WTC11 (cell line): ENCODE measurements at regions not wholly inside any gene's neighbourhood (a gene's known extent, or its start where the extent isn't known, plus 50 kb on each side); places are given as distances from the start of the nearest gene placed in this dataset.

Experiments used
- ATAC-seq: fragments of 200-7000 bp; cut with Tn5 transposase; 2 replicates; pipeline ENCODE4 v1.10.0; 2021; ENCODE audit warnings: mild to moderate bottlenecking, moderate library complexity
- CTCF ChIA-PET: fragments of 300-600 bp; sonication (Branson Sonifier 250); formaldehyde crosslinking; loops from one replicate; lab custom pipeline; 2021; ENCODE audit warnings: antibody characterized with exemption; lab: Charles Lee
- POLR2A ChIA-PET: fragments of 350-600 bp; sonication (Branson Sonifier 250); formaldehyde crosslinking; loops from one replicate; lab custom pipeline; 2021; ENCODE audit warnings: antibody characterized with exemption; lab: Charles Lee
- DNase-seq: peaks from one replicate; pipeline ENCODE4 v3.0.0; 2021; ENCODE audit warnings: low spot score
- H3K27ac Mint-ChIP-seq: 2 replicates; pipeline ENCODE4 v1.8.0; 2021; ENCODE audit warnings: mixed read lengths
- H3K27me3 Mint-ChIP-seq: 2 replicates; pipeline ENCODE4 v1.8.0; 2021; ENCODE audit warnings: low read depth, mild to moderate bottlenecking, moderate library complexity, mixed read lengths
- H3K36me3 Mint-ChIP-seq: 2 replicates; pipeline ENCODE4 v1.8.0; 2021; ENCODE audit warnings: mixed read lengths
- H3K4me1 Mint-ChIP-seq: 2 replicates; pipeline ENCODE4 v1.8.0; 2022; ENCODE audit warnings: mixed read lengths
- H3K4me3 Mint-ChIP-seq: 2 replicates; pipeline ENCODE4 v1.8.0; 2021; ENCODE audit warnings: mild to moderate bottlenecking, moderate library complexity, mixed read lengths
- H3K9me3 Mint-ChIP-seq: 2 replicates; pipeline ENCODE4 v1.8.0; 2021; ENCODE audit warnings: mixed read lengths
- CBFB ChIP-seq: sonication (generic); formaldehyde crosslinking; IDR thresholded peaks from 2 replicates; pipeline ENCODE4 v1.8.1; 2022; ENCODE audit warnings: mild to moderate bottlenecking, low read depth, missing genetic modification reagents
- ETV6 ChIP-seq: sonication (generic); formaldehyde crosslinking; IDR thresholded peaks from 2 replicates; pipeline ENCODE4 v1.8.1; 2022; ENCODE audit warnings: mild to moderate bottlenecking, missing genetic modification reagents
- FOXJ3 ChIP-seq: sonication (generic); formaldehyde crosslinking; IDR thresholded peaks from 2 replicates; pipeline ENCODE4 v1.9.0; 2021; ENCODE audit warnings: missing genetic modification reagents, mild to moderate bottlenecking, borderline replicate concordance
- JAZF1 ChIP-seq: fragments of 250-450 bp; sonication (Bioruptor Pico); IDR thresholded peaks from 2 replicates; pipeline ENCODE4 v1.9.0; 2021; ENCODE audit warnings: moderate library complexity, mild to moderate bottlenecking, inconsistent platforms
- MYBL2 ChIP-seq: sonication (generic); formaldehyde crosslinking; IDR thresholded peaks from 2 replicates; pipeline ENCODE4 v1.8.1; 2023; ENCODE audit warnings: mild to moderate bottlenecking, moderate library complexity, missing genetic modification reagents
- NFYB ChIP-seq: sonication (generic); formaldehyde crosslinking; conservative IDR thresholded peaks from 2 replicates; pipeline ENCODE4 v1.8.0; 2022; ENCODE audit warnings: low read depth, missing genetic modification reagents
- NR3C1 ChIP-seq: sonication (generic); formaldehyde crosslinking; conservative IDR thresholded peaks from 2 replicates; pipeline ENCODE4 v1.8.1; 2023; ENCODE audit warnings: low read depth, mild to moderate bottlenecking, missing genetic modification reagents
- PRRX2 ChIP-seq: fragments of 250-450 bp; sonication (Bioruptor Pico); IDR thresholded peaks from 2 replicates; pipeline ENCODE4 v1.8.0; 2021; ENCODE audit warnings: mild to moderate bottlenecking
- TEAD4 ChIP-seq: sonication (generic); formaldehyde crosslinking; IDR thresholded peaks from 2 replicates; pipeline ENCODE4 v1.8.0; 2022; ENCODE audit warnings: mild to moderate bottlenecking, missing genetic modification reagents
- TP53 ChIP-seq: sonication (generic); formaldehyde crosslinking; IDR thresholded peaks from 2 replicates; pipeline ENCODE4 v1.8.1; 2023; ENCODE audit warnings: mild to moderate bottlenecking, missing genetic modification reagents
- ZNF317 ChIP-seq: sonication (generic); formaldehyde crosslinking; IDR thresholded peaks from 2 replicates; pipeline ENCODE4 v1.8.1; 2023; ENCODE audit warnings: low read depth, mild to moderate bottlenecking, moderate library complexity, missing genetic modification reagents, borderline replicate concordance
- ZNF396 ChIP-seq: fragments of 250-450 bp; sonication (Bioruptor Pico); IDR thresholded peaks from 2 replicates; pipeline ENCODE4 v1.8.0; 2021; ENCODE audit warnings: mild to moderate bottlenecking, moderate library complexity, borderline replicate concordance
- TF ChIP-seq, protein P1 (sequence below): fragments of 250-450 bp; sonication (Bioruptor Pico); IDR thresholded peaks from 2 replicates; pipeline ENCODE4 v1.9.0; 2021; ENCODE audit warnings: mild to moderate bottlenecking, borderline replicate concordance
- TF ChIP-seq, protein P2 (sequence below): sonication (generic); formaldehyde crosslinking; IDR thresholded peaks from 2 replicates; pipeline ENCODE4 v1.8.1; 2023; ENCODE audit warnings: mild to moderate bottlenecking, moderate library complexity, missing genetic modification reagents
- TF ChIP-seq, protein P3 (sequence below): sonication (generic); formaldehyde crosslinking; IDR thresholded peaks from 2 replicates; pipeline ENCODE4 v1.8.1; 2022; ENCODE audit warnings: missing genetic modification reagents, borderline replicate concordance

- no peak for TF ChIP-seq MYBL2
- no peak for TF ChIP-seq ZNF396
- TF ChIP-seq PRRX2 (CRISPR knock-in tag) = no peak
- TF ChIP-seq, protein P1, sequence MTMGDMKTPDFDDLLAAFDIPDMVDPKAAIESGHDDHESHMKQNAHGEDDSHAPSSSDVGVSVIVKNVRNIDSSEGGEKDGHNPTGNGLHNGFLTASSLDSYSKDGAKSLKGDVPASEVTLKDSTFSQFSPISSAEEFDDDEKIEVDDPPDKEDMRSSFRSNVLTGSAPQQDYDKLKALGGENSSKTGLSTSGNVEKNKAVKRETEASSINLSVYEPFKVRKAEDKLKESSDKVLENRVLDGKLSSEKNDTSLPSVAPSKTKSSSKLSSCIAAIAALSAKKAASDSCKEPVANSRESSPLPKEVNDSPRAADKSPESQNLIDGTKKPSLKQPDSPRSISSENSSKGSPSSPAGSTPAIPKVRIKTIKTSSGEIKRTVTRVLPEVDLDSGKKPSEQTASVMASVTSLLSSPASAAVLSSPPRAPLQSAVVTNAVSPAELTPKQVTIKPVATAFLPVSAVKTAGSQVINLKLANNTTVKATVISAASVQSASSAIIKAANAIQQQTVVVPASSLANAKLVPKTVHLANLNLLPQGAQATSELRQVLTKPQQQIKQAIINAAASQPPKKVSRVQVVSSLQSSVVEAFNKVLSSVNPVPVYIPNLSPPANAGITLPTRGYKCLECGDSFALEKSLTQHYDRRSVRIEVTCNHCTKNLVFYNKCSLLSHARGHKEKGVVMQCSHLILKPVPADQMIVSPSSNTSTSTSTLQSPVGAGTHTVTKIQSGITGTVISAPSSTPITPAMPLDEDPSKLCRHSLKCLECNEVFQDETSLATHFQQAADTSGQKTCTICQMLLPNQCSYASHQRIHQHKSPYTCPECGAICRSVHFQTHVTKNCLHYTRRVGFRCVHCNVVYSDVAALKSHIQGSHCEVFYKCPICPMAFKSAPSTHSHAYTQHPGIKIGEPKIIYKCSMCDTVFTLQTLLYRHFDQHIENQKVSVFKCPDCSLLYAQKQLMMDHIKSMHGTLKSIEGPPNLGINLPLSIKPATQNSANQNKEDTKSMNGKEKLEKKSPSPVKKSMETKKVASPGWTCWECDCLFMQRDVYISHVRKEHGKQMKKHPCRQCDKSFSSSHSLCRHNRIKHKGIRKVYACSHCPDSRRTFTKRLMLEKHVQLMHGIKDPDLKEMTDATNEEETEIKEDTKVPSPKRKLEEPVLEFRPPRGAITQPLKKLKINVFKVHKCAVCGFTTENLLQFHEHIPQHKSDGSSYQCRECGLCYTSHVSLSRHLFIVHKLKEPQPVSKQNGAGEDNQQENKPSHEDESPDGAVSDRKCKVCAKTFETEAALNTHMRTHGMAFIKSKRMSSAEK (CRISPR knock-in tag) = no peak
- TF ChIP-seq CBFB (CRISPR knock-in tag) = no peak
- TF ChIP-seq TEAD4 = no peak
- no peak for TF ChIP-seq JAZF1
- TF ChIP-seq ETV6 (CRISPR knock-in tag) = no peak
- TF ChIP-seq FOXJ3 (CRISPR knock-in tag) = no peak
- TF ChIP-seq, protein P2, sequence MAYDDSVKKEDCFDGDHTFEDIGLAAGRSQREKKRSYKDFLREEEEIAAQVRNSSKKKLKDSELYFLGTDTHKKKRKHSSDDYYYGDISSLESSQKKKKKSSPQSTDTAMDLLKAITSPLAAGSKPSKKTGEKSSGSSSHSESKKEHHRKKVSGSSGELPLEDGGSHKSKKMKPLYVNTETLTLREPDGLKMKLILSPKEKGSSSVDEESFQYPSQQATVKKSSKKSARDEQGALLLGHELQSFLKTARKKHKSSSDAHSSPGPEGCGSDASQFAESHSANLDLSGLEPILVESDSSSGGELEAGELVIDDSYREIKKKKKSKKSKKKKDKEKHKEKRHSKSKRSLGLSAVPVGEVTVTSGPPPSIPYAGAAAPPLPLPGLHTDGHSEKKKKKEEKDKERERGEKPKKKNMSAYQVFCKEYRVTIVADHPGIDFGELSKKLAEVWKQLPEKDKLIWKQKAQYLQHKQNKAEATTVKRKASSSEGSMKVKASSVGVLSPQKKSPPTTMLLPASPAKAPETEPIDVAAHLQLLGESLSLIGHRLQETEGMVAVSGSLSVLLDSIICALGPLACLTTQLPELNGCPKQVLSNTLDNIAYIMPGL (CRISPR knock-in tag) = no peak
- Mint-ChIP-seq H3K27me3 (no peaks in the 10 kb centered on the region), H3K4me1 (peaks cover 8% of the 10 kb centered on the region), H3K4me3 (no peak overlapping the region), H3K36me3 (no peaks in the 10 kb centered on the region), H3K27ac (no peak overlapping the region), H3K9me3 (no peaks in the 10 kb centered on the region)
- ATAC-seq (no peak), DNase-seq (no peak)
- ChIA-PET CTCF (no interaction called here), POLR2A (no interaction called here)
These were observed 70.7 kb downstream of the NR2F1 start for GRCh38 chr5:93653716-93654115.

DNA sequence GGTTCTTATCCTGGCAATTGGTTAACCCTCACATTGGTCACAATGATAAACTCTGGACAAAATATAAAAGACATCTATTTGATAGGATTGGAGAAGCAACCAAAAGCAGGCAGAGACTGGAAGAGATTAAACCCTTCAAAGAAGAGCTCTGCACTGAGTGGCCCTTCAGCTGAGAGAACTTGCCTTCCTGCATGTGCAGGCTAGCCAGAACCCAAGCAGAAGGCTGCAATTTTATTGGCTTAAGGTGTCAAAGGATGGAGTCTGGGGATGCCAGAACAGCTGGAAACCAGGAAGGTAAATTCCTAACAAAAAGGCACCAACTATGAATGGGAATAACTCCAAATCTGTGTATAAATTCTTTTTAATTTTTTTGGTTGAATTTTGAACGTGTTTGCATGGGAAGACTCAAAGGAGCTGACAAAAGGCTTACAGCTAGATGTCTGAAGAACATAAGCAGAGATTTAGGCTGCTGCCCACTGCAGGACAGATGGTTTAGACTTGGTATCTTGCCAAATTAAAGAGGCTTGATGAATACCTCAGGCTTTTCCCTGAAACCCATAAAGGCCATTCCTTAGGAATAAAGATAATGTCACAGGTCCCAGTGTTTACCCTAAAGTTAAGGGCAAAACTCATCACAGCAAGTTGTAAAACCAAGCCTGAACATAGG, 66.3 kb downstream of the NR2F1 start:
- Mint-ChIP-seq H3K36me3 (no peaks in the 10 kb centered on the region), H3K27me3 (no peaks in the 10 kb centered on the region), H3K27ac (no peak overlapping the region), H3K9me3 (no peaks in the 10 kb centered on the region), H3K4me1 (peaks cover 8% of the 10 kb centered on the region), H3K4me3 (no peak overlapping the region)
- CTCF ChIA-PET = interaction anchor here (0.9 to 1.0 kb wide), 2 partner anchors 28 to 152 kb away, joined by 3 to 4 read pairs; no protein-coding TSS in a partner anchor
- no peak for TF ChIP-seq MYBL2
- TF ChIP-seq NR3C1 = no peak
- TF ChIP-seq ZNF317 (CRISPR knock-in tag) = no peak
- TF ChIP-seq CBFB (CRISPR knock-in tag) = no peak
- TF ChIP-seq TP53 (CRISPR knock-in tag) = no peak
- TF ChIP-seq, protein P3, sequence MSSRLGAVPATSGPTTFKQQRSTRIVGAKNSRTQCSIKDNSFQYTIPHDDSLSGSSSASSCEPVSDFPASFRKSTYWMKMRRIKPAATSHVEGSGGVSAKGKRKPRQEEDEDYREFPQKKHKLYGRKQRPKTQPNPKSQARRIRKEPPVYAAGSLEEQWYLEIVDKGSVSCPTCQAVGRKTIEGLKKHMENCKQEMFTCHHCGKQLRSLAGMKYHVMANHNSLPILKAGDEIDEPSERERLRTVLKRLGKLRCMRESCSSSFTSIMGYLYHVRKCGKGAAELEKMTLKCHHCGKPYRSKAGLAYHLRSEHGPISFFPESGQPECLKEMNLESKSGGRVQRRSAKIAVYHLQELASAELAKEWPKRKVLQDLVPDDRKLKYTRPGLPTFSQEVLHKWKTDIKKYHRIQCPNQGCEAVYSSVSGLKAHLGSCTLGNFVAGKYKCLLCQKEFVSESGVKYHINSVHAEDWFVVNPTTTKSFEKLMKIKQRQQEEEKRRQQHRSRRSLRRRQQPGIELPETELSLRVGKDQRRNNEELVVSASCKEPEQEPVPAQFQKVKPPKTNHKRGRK (CRISPR knock-in tag) = no peak
- peak; percentile 89 for ATAC-seq
- DNase-seq = no peak
- POLR2A ChIA-PET = no interaction called here

GRCh38 chr5:93644760-93645159, 61.7 kb downstream of the NR2F1 start:
- H3K27me3 Mint-ChIP-seq = no peaks in the 10 kb centered on the region
- ATAC-seq (no peak), DNase-seq (no peak)
- no peaks in the 10 kb centered on the region for H3K9me3 Mint-ChIP-seq
- no peaks in the 10 kb centered on the region for H3K36me3 Mint-ChIP-seq
- peaks cover 6% of the 10 kb centered on the region for H3K4me1 Mint-ChIP-seq
- H3K27ac Mint-ChIP-seq = no peak overlapping the region
- ChIA-PET POLR2A (no interaction called here), CTCF (no interaction called here)
- no peak overlapping the region for H3K4me3 Mint-ChIP-seq
- TF ChIP-seq NFYB (no peak), PRRX2 (CRISPR knock-in tag) (no peak)
